ENCODE measurements at regions not wholly inside any gene's neighbourhood (a gene's known extent, or its start where the extent isn't known, plus 50 kb on each side); places are given as distances from the start of the nearest gene placed in this dataset.
A peak's percentile ranks its signal among the peaks of the same experiment; 100 is the strongest.

DNA sequence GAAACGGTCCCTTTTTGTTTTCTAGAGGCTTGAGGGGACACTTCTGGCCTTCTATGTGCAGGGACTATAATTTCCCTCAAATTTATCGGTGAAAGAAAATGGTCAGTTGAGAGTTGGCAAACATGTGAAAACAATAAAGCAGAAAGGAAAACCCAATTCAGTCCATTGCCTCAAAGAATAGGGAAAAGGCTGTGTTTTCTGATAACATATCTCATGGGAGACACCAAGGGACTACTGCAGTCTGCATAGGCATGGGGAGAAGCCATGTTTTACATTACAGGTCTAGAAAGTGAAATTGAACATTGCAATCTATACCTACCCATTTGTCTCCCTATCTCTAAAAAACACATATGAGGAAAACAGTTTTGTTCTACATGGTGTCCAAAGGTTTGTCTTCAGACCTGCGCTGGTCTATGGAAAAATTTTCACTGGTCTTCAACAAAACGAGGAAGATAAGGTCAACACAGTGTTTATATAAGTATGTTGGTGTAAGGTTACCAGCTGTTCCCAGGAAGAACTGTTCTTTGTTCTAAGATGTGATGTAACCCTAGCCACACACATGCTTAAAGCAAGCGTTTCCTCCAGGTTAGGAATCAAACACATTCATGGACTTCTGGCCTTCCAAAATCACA lies 179.7 kb downstream of the MREG start (continued):
- TF ChIP-seq, protein P1, sequence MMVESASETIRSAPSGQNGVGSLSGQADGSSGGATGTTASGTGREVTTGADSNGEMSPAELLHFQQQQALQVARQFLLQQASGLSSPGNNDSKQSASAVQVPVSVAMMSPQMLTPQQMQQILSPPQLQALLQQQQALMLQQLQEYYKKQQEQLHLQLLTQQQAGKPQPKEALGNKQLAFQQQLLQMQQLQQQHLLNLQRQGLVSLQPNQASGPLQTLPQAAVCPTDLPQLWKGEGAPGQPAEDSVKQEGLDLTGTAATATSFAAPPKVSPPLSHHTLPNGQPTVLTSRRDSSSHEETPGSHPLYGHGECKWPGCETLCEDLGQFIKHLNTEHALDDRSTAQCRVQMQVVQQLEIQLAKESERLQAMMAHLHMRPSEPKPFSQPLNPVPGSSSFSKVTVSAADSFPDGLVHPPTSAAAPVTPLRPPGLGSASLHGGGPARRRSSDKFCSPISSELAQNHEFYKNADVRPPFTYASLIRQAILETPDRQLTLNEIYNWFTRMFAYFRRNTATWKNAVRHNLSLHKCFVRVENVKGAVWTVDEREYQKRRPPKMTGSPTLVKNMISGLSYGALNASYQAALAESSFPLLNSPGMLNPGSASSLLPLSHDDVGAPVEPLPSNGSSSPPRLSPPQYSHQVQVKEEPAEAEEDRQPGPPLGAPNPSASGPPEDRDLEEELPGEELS (CRISPR knock-in tag; IDR thresholded peaks at IDR 0.05): peak; percentile 97
- TF ChIP-seq, protein P2, sequence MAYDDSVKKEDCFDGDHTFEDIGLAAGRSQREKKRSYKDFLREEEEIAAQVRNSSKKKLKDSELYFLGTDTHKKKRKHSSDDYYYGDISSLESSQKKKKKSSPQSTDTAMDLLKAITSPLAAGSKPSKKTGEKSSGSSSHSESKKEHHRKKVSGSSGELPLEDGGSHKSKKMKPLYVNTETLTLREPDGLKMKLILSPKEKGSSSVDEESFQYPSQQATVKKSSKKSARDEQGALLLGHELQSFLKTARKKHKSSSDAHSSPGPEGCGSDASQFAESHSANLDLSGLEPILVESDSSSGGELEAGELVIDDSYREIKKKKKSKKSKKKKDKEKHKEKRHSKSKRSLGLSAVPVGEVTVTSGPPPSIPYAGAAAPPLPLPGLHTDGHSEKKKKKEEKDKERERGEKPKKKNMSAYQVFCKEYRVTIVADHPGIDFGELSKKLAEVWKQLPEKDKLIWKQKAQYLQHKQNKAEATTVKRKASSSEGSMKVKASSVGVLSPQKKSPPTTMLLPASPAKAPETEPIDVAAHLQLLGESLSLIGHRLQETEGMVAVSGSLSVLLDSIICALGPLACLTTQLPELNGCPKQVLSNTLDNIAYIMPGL (CRISPR knock-in tag; IDR thresholded peaks at IDR 0.05; ENCODE audit: borderline replicate concordance in 1 of 2, low read depth in 1 of 2): peak in 1 of 2 experiments; percentile 81; a peak in 1 of 4 replicates
- no peak for TF ChIP-seq ZNF234 (CRISPR knock-in tag; conservative IDR thresholded peaks at IDR 0.05)
- no peak for TF ChIP-seq MAFK (conservative IDR thresholded peaks at IDR 0.05 in 1 of 2, IDR thresholded peaks at IDR 0.05 in 1 of 2; ENCODE audit: low read length in 2 of 2)
- no peak for TF ChIP-seq SRSF1 (optimal IDR thresholded peaks at IDR 0.05; ENCODE audit: low read depth, low read length)
- TF ChIP-seq, protein P3, sequence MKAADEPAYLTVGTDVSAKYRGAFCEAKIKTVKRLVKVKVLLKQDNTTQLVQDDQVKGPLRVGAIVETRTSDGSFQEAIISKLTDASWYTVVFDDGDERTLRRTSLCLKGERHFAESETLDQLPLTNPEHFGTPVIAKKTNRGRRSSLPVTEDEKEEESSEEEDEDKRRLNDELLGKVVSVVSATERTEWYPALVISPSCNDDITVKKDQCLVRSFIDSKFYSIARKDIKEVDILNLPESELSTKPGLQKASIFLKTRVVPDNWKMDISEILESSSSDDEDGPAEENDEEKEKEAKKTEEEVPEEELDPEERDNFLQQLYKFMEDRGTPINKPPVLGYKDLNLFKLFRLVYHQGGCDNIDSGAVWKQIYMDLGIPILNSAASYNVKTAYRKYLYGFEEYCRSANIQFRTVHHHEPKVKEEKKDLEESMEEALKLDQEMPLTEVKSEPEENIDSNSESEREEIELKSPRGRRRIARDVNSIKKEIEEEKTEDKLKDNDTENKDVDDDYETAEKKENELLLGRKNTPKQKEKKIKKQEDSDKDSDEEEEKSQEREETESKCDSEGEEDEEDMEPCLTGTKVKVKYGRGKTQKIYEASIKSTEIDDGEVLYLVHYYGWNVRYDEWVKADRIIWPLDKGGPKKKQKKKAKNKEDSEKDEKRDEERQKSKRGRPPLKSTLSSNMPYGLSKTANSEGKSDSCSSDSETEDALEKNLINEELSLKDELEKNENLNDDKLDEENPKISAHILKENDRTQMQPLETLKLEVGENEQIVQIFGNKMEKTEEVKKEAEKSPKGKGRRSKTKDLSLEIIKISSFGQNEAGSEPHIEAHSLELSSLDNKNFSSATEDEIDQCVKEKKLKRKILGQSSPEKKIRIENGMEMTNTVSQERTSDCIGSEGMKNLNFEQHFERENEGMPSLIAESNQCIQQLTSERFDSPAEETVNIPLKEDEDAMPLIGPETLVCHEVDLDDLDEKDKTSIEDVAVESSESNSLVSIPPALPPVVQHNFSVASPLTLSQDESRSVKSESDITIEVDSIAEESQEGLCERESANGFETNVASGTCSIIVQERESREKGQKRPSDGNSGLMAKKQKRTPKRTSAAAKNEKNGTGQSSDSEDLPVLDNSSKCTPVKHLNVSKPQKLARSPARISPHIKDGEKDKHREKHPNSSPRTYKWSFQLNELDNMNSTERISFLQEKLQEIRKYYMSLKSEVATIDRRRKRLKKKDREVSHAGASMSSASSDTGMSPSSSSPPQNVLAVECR (CRISPR knock-in tag; IDR thresholded peaks at IDR 0.05; ENCODE audit: borderline replicate concordance): no peak; the same call in 1 of the 2 replicates
- TF ChIP-seq ZFP1 (CRISPR knock-in tag; IDR thresholded peaks at IDR 0.05): peak; percentile 86; the same call in 1 of the 2 replicates
- peak; percentile 88 for TF ChIP-seq MIXL1 (CRISPR knock-in tag; IDR thresholded peaks at IDR 0.05)
- TF ChIP-seq, protein P4, sequence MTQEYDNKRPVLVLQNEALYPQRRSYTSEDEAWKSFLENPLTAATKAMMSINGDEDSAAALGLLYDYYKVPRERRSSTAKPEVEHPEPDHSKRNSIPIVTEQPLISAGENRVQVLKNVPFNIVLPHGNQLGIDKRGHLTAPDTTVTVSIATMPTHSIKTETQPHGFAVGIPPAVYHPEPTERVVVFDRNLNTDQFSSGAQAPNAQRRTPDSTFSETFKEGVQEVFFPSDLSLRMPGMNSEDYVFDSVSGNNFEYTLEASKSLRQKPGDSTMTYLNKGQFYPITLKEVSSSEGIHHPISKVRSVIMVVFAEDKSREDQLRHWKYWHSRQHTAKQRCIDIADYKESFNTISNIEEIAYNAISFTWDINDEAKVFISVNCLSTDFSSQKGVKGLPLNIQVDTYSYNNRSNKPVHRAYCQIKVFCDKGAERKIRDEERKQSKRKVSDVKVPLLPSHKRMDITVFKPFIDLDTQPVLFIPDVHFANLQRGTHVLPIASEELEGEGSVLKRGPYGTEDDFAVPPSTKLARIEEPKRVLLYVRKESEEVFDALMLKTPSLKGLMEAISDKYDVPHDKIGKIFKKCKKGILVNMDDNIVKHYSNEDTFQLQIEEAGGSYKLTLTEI (CRISPR knock-in tag; conservative IDR thresholded peaks at IDR 0.05): no peak
- TF ChIP-seq, protein P5, sequence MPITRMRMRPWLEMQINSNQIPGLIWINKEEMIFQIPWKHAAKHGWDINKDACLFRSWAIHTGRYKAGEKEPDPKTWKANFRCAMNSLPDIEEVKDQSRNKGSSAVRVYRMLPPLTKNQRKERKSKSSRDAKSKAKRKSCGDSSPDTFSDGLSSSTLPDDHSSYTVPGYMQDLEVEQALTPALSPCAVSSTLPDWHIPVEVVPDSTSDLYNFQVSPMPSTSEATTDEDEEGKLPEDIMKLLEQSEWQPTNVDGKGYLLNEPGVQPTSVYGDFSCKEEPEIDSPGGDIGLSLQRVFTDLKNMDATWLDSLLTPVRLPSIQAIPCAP (CRISPR knock-in tag; IDR thresholded peaks at IDR 0.05; ENCODE audit: low read depth): no peak
- no peak for TF ChIP-seq ZNF343 (CRISPR knock-in tag; IDR thresholded peaks at IDR 0.05)
- TF ChIP-seq ZNF749 (CRISPR knock-in tag; IDR thresholded peaks at IDR 0.05; ENCODE audit: borderline replicate concordance): peak; percentile 81; the same call in 1 of the 2 replicates

All from HepG2 (cell line).